OCI-LY3 (cell line): ENCODE measurements at regions not wholly inside any gene's neighbourhood (a gene's known extent, or its start where the extent isn't known, plus 50 kb on each side); places are given as distances from the start of the nearest gene placed in this dataset.

Experiments used
- EZH2phosphoT487 ChIP-seq: fragments of 200-600 bp; shearing (Covaris generic); IDR thresholded peaks from 2 replicates; pipeline ENCODE4 v1.6.1; 2018; ENCODE audit warnings: antibody characterized with exemption, mixed run types, low read depth
- TF ChIP-seq, protein P1 (sequence below): fragments of 200-600, 300-600 bp; sonication (generic); IDR thresholded peaks from 2 replicates; pipeline ENCODE4 v1.5.1; 2014; ENCODE audit warnings: antibody characterized with exemption, low read length, low read depth

DNA sequence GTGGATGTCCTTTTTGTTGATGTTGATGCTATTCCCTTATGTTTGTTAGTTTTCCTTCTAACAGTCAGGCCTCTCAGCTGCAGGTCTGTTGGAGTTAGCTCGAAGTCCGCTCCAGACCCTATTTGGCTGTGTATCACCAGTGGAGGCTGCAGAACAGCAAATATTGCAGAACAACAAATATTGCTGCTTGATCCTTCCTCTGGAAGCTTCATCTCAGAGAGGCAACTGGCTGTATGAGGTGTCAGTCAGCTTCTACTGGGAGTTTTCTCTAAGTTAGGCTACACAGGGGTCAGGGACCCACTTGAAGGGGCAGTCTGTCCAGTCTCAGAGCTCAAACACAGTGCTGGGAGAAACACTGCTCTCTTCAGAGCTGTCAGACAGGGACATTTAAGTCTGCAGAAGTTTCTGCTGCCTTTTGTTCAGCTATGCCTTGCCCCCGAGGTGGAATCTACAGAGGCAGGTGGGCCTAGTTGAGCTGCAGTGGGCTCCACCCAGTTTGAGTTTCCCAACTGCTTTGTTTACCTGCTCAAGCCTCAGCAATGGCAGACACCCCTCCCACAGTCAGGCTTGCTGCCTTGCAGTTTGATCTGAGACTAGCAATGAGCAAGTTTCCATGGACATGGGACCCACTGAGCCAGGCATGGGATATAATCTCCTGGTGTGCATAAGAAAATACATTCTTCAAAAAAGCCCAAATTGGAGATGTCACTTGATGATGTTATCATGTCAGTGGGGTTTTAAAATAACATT, 99.5 kb downstream of the KDM5D start:
- TF ChIP-seq, protein P1, sequence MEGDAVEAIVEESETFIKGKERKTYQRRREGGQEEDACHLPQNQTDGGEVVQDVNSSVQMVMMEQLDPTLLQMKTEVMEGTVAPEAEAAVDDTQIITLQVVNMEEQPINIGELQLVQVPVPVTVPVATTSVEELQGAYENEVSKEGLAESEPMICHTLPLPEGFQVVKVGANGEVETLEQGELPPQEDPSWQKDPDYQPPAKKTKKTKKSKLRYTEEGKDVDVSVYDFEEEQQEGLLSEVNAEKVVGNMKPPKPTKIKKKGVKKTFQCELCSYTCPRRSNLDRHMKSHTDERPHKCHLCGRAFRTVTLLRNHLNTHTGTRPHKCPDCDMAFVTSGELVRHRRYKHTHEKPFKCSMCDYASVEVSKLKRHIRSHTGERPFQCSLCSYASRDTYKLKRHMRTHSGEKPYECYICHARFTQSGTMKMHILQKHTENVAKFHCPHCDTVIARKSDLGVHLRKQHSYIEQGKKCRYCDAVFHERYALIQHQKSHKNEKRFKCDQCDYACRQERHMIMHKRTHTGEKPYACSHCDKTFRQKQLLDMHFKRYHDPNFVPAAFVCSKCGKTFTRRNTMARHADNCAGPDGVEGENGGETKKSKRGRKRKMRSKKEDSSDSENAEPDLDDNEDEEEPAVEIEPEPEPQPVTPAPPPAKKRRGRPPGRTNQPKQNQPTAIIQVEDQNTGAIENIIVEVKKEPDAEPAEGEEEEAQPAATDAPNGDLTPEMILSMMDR = no peak
- no peak for TF ChIP-seq EZH2phosphoT487
